ENCODE measurements at regions not wholly inside any gene's neighbourhood (a gene's known extent, or its start where the extent isn't known, plus 50 kb on each side); places are given as distances from the start of the nearest gene placed in this dataset.

- Histone ChIP-seq H4K20me1 (replicated peaks in 1 of 2; ENCODE audit: control insufficient read depth in 1 of 2, insufficient read depth in 2 of 2, low read length in 2 of 2) (no peaks in the 10 kb centered on the region), H3K79me1 (ENCODE audit: low read depth, low read length) (no peaks in the 10 kb centered on the region), H3K4me1 (replicated peaks in 1 of 4; ENCODE audit: control insufficient read depth in 3 of 4, insufficient read depth in 4 of 4, low read length in 3 of 4) (peaks cover 0 to 35% (median 13%) of the 10 kb centered on the region in 4 experiments; a peak in 5 of 7 replicates), H3K79me2 (ENCODE audit: control insufficient read depth in 1 of 2, insufficient read depth in 2 of 2, low read length in 2 of 2) (no peaks in the 10 kb centered on the region), H4K8ac (ENCODE audit: extremely low read depth, insufficient read depth, low read length) (no peak overlapping the region), H3K14ac (ENCODE audit: insufficient read length) (no peak overlapping the region), H3K4me2 (ENCODE audit: insufficient read depth in 1 of 2, low read depth in 2 of 2, low read length in 2 of 2) (no peak overlapping the region), H2BK20ac (ENCODE audit: low read length) (0 out of 2 replicates have a peak overlapping the region, but pooled peaks have one; percentile 64), H3K23ac (ENCODE audit: insufficient read length) (no peak overlapping the region), H3K4me3 (ENCODE audit: extremely low read depth in 1 of 4, insufficient read depth in 2 of 4, low read depth in 3 of 4, low read length in 4 of 4) (no peak overlapping the region), H3K23me2 (ENCODE audit: low read depth, low read length) (no peaks in the 10 kb centered on the region), H3K9me3 (ENCODE audit: insufficient read depth in 2 of 2, low read depth in 1 of 2, low read length in 1 of 2) (no peaks in the 10 kb centered on the region), H4K91ac (replicated peaks; ENCODE audit: insufficient read length, low read length) (peak overlapping the region; percentile 90), H4K5ac (ENCODE audit: insufficient read length, low read depth, low read length) (no peak overlapping the region), H3K36me3 (ENCODE audit: control insufficient read depth in 2 of 4, insufficient read depth in 4 of 4, low read length in 3 of 4) (no peaks in the 10 kb centered on the region), H3K18ac (ENCODE audit: extremely low read depth, low read length) (peak overlapping the region; percentile 49; the same call in 1 of the 2 replicates), H2BK12ac (ENCODE audit: low read depth, low read length) (peak overlapping the region; percentile 11; the same call in 1 of the 2 replicates), H2BK5ac (ENCODE audit: low read depth, low read length) (no peak overlapping the region), H3K27ac (ENCODE audit: low read depth, low read length) (no peak overlapping the region), H3K56ac (replicated peaks; ENCODE audit: insufficient read length, low read depth, low read length) (no peak overlapping the region), H2AK5ac (ENCODE audit: low read depth, low read length) (no peak overlapping the region), H3K4ac (replicated peaks; ENCODE audit: insufficient read length, low read depth, low read length) (no peak overlapping the region), H3K27me3 (replicated peaks in 1 of 4; ENCODE audit: control insufficient read depth in 3 of 4, extremely low read depth in 1 of 4, insufficient read depth in 3 of 4, low read length in 3 of 4) (no peaks in the 10 kb centered on the region), H2AFZ (ENCODE audit: low read length) (no peak overlapping the region), H3K9ac (replicated peaks in 1 of 4; ENCODE audit: extremely low read depth in 1 of 4, low read depth in 3 of 4, low read length in 3 of 4) (no peak overlapping the region), H2BK15ac (ENCODE audit: low read length) (no peak overlapping the region), H2BK120ac (replicated peaks; ENCODE audit: low read depth, low read length) (no peak overlapping the region)
- FAIRE-seq (no peak), DNase-seq (ENCODE audit: low read depth in 1 of 2, low spot score in 2 of 2) (no peak)
- ChIA-PET CTCF (ENCODE audit: partially characterized antibody) (interaction anchor here (0.8 to 1.2 kb wide), 2 partner anchors 67 to 70 kb away, joined by 3 read pairs; no protein-coding TSS in a partner anchor), POLR2A (ENCODE audit: partially characterized antibody) (no interaction called here)
- 84% methylated on average over 9 of the region's 9 CpGs; no CpG with 5 or more reads in 1 of the 2 experiments for WGBS, 2 experiments (ENCODE audit: extremely low coverage in 1 of 2, insufficient coverage in 1 of 2, insufficient read length in 1 of 2, insufficient replicate concordance in 2 of 2, low coverage in 1 of 2, low lambda C conversion rate in 2 of 2, missing lambda C conversion rate in 1 of 2)
- TF ChIP-seq CBX8 (IDR thresholded peaks at IDR 0.05; ENCODE audit: borderline replicate concordance, low read depth, low read length) (no peak), CREB1 (IDR thresholded peaks at IDR 0.05) (no peak), POU5F1 (IDR thresholded peaks at IDR 0.05; ENCODE audit: low read depth, low read length) (no peak), RBBP5 (IDR thresholded peaks at IDR 0.05; ENCODE audit: borderline replicate concordance, low read depth, low read length) (no peak), SIRT6 (IDR thresholded peaks at IDR 0.05; ENCODE audit: low read length) (no peak), RNF2 (IDR thresholded peaks at IDR 0.05; ENCODE audit: borderline replicate concordance, low read depth, low read length, missing control alignments, poor library complexity, severe bottlenecking) (no peak)
These were observed 228.0 kb upstream of the KIF2A start for GRCh38 chr5:62077823-62078550.
